Spleen (tissue), 7 donors: ENCODE measurements at regions not wholly inside any gene's neighbourhood (a gene's known extent, or its start where the extent isn't known, plus 50 kb on each side); places are given as distances from the start of the nearest gene placed in this dataset.

Experiments
- CTCF ChIP-seq, 11 experiments: fragments of 200-600 bp in 7 of 11; fragments of 450-650 bp in 4 of 11; sonication (generic) in 4 of 11; IDR thresholded peaks in 8 of 11; conservative IDR thresholded peaks in 3 of 11; 1 replicate in 7 of 11; 2 replicates in 4 of 11; pipeline versions ENCODE4 v1.4.0 to v1.8.0; 2016 to 2021; ENCODE audit warnings: antibody characterized with exemption in 11 of 11, inconsistent platforms in 4 of 11, mild to moderate bottlenecking in 1 of 11
- POLR2AphosphoS5 ChIP-seq, 3 donors: sonication (generic); formaldehyde crosslinking; IDR thresholded peaks; one replicate each; pipeline ENCODE4 v1.5.1; 2017; ENCODE audit warnings: antibody characterized with exemption in 3 of 3
- donor health status: DM: no; HTN: no; CAD: no; lungs with moderate emphysema.
- donor health status: DM: no; HTN: no; CAD: no.
- donor health status: DM: no; HTN: no; CAD: no.

- TF ChIP-seq CTCF (IDR thresholded peaks at IDR 0.05 in 8 of 11, conservative IDR thresholded peaks at IDR 0.05 in 3 of 11) (no peak), POLR2AphosphoS5 (IDR thresholded peaks at IDR 0.05) (no peak)
Measured at GRCh38 chr4:97353876-97354275, 789.4 kb downstream of the STPG2 start.
